H1 (cell line): ENCODE measurements at regions not wholly inside any gene's neighbourhood (a gene's known extent, or its start where the extent isn't known, plus 50 kb on each side); places are given as distances from the start of the nearest gene placed in this dataset.

Experiments
- CTCF ChIA-PET: fragments of 300-600 bp; sonication (Branson Sonifier 250); formaldehyde crosslinking; loops from one replicate; lab custom pipeline; 2021; ENCODE audit not compliant: partially characterized antibody; lab: Charles Lee
- POLR2A ChIA-PET: fragments of 300-600 bp; sonication (Branson Sonifier 250); formaldehyde crosslinking; loops from one replicate; lab custom pipeline; 2021; ENCODE audit warnings: inconsistent platforms; ENCODE audit not compliant: partially characterized antibody; lab: Charles Lee
- DNase-seq, 2 experiments: peaks; one replicate each; pipeline versions ENCODE4 v3.0.0 to v3.0.0-alpha.2; 2010 to 2022; ENCODE audit warnings: low spot score in 2 of 2, low read depth in 1 of 2, mixed read lengths in 1 of 2
- FAIRE-seq: peaks from 2 replicates; lab custom pipeline; 2011; peaks lifted over from hg19 to GRCh38; lab: Jason Lieb, UNC
- H2AFZ ChIP-seq: 2 replicates; pipeline ENCODE4 v1.8.1; 2012; ENCODE audit warnings: low read length, inconsistent platforms
- H2AK5ac ChIP-seq: 2 replicates; pipeline ENCODE4 v1.6.1; 2013; ENCODE audit warnings: low read depth, low read length
- H2BK120ac ChIP-seq: replicated peaks from 2 replicates; pipeline ENCODE3; 2013; ENCODE audit warnings: low read depth, low read length, inconsistent platforms
- H2BK12ac ChIP-seq: 2 replicates; pipeline ENCODE4 v1.6.1; 2013; ENCODE audit warnings: low read depth, low read length
- H2BK15ac ChIP-seq: 2 replicates; pipeline ENCODE4 v1.6.1; 2013; ENCODE audit warnings: low read length
- H2BK20ac ChIP-seq: 2 replicates; pipeline ENCODE4 v1.6.1; 2013; ENCODE audit warnings: low read length
- H2BK5ac ChIP-seq: 2 replicates; pipeline ENCODE4 v1.6.1; 2013; ENCODE audit warnings: low read depth, low read length
- H3K14ac ChIP-seq: 2 replicates; pipeline ENCODE4 v1.6.1; 2013; ENCODE audit warnings: inconsistent platforms; ENCODE audit not compliant: insufficient read length
- H3K18ac ChIP-seq: 2 replicates; pipeline ENCODE4 v1.6.1; 2013; ENCODE audit warnings: low read length; ENCODE audit errors: extremely low read depth
- H3K23ac ChIP-seq: 2 replicates; pipeline ENCODE4 v1.6.1; 2013; ENCODE audit warnings: inconsistent platforms; ENCODE audit not compliant: insufficient read length
- H3K23me2 ChIP-seq: 2 replicates; pipeline ENCODE4 v1.6.1; 2013; ENCODE audit warnings: low read depth, low read length
- H3K27ac ChIP-seq: 2 replicates; pipeline ENCODE4 v1.6.1; 2011; ENCODE audit warnings: low read depth, low read length, inconsistent platforms
- H3K27me3 ChIP-seq, 4 experiments: replicated peaks in 1 of 4; 1 replicate in 1 of 4; 2 replicates in 3 of 4; pipeline versions ENCODE4 v1.6.1 to v1.8.1; 2011 to 2013; ENCODE audit warnings: low read length in 3 of 4, mild to moderate bottlenecking in 3 of 4, inconsistent platforms in 2 of 4, mixed read lengths in 2 of 4, moderate library complexity in 1 of 4; ENCODE audit not compliant: control insufficient read depth in 3 of 4, insufficient read depth in 3 of 4; ENCODE audit errors: extremely low read depth in 1 of 4
- H3K36me3 ChIP-seq, 4 experiments: 2 replicates each; pipeline versions ENCODE4 v1.6.1 to v1.8.1; 2011 to 2013; ENCODE audit warnings: mild to moderate bottlenecking in 4 of 4, low read length in 3 of 4, moderate library complexity in 2 of 4, control low read depth in 1 of 4, inconsistent platforms in 1 of 4; ENCODE audit not compliant: insufficient read depth in 4 of 4, control insufficient read depth in 2 of 4
- H3K4ac ChIP-seq: replicated peaks from 2 replicates; pipeline ENCODE3; 2013; ENCODE audit warnings: low read length, low read depth, mixed read lengths, inconsistent platforms; ENCODE audit not compliant: insufficient read length
- H3K4me1 ChIP-seq, 4 experiments: replicated peaks in 1 of 4; 1 replicate in 1 of 4; 2 replicates in 3 of 4; pipeline versions ENCODE4 v1.6.1 to v1.8.1; 2011 to 2013; ENCODE audit warnings: low read length in 3 of 4, inconsistent platforms in 2 of 4, mixed read lengths in 1 of 4; ENCODE audit not compliant: insufficient read depth in 4 of 4, control insufficient read depth in 3 of 4
- H3K4me2 ChIP-seq, 2 experiments: 2 replicates each; pipeline versions ENCODE4 v1.6.1 to v1.8.1; 2011 to 2013; ENCODE audit warnings: low read depth in 2 of 2, low read length in 2 of 2, control low read depth in 1 of 2, inconsistent platforms in 1 of 2, mild to moderate bottlenecking in 1 of 2; ENCODE audit not compliant: insufficient read depth in 1 of 2
- H3K4me3 ChIP-seq, 4 experiments: fragments of 200-600, 300-600 bp in 1 of 4; sonication (generic), shearing (Covaris generic), sonication (Bioruptor Twin) in 1 of 4; 2 replicates each; pipeline versions ENCODE4 v1.5.1 to v1.8.1; 2011 to 2016; ENCODE audit warnings: low read length in 4 of 4, low read depth in 3 of 4, control low read depth in 2 of 4, inconsistent platforms in 2 of 4, mild to moderate bottlenecking in 2 of 4, mixed read lengths in 1 of 4, moderate library complexity in 1 of 4; ENCODE audit not compliant: insufficient read depth in 2 of 4; ENCODE audit errors: extremely low read depth in 1 of 4
- H3K56ac ChIP-seq: replicated peaks from 2 replicates; pipeline ENCODE3; 2013; ENCODE audit warnings: low read depth, mild to moderate bottlenecking, mixed read lengths, low read length, inconsistent platforms; ENCODE audit not compliant: insufficient read length
- H3K79me1 ChIP-seq: 2 replicates; pipeline ENCODE4 v1.6.1; 2013; ENCODE audit warnings: low read depth, low read length, control low read depth
- H3K79me2 ChIP-seq, 2 experiments: 2 replicates each; pipeline versions ENCODE4 v1.6.1 to v1.8.1; 2012 to 2013; ENCODE audit warnings: low read length in 2 of 2, mild to moderate bottlenecking in 2 of 2, inconsistent platforms in 1 of 2; ENCODE audit not compliant: insufficient read depth in 2 of 2, control insufficient read depth in 1 of 2
- H3K9ac ChIP-seq, 4 experiments: replicated peaks in 1 of 4; 1 replicate in 1 of 4; 2 replicates in 3 of 4; pipeline versions ENCODE4 v1.6.1 to v1.8.1; 2011 to 2013; ENCODE audit warnings: low read depth in 3 of 4, low read length in 3 of 4, control low read depth in 2 of 4, mild to moderate bottlenecking in 2 of 4, moderate library complexity in 2 of 4, inconsistent platforms in 1 of 4; ENCODE audit errors: extremely low read depth in 1 of 4
- H3K9me3 ChIP-seq, 2 experiments: 2 replicates each; pipeline versions ENCODE4 v1.6.1 to v1.8.1; 2012 to 2013; ENCODE audit warnings: mild to moderate bottlenecking in 2 of 2, moderate library complexity in 2 of 2, control low read depth in 1 of 2, inconsistent platforms in 1 of 2, low read depth in 1 of 2, low read length in 1 of 2, mixed read lengths in 1 of 2; ENCODE audit not compliant: insufficient read depth in 2 of 2
- H4K20me1 ChIP-seq, 2 experiments: replicated peaks in 1 of 2; 2 replicates each; pipeline versions ENCODE3 to v1.8.1; 2011 to 2013; ENCODE audit warnings: inconsistent platforms in 2 of 2, low read length in 2 of 2, mild to moderate bottlenecking in 1 of 2; ENCODE audit not compliant: insufficient read depth in 2 of 2, control insufficient read depth in 1 of 2
- H4K5ac ChIP-seq: 2 replicates; pipeline ENCODE4 v1.6.1; 2013; ENCODE audit warnings: low read length, low read depth, mixed read lengths, inconsistent platforms; ENCODE audit not compliant: insufficient read length
- H4K8ac ChIP-seq: 2 replicates; pipeline ENCODE4 v1.8.0; 2013; ENCODE audit warnings: mild to moderate bottlenecking, moderate library complexity, low read length, inconsistent platforms; ENCODE audit not compliant: insufficient read depth; ENCODE audit errors: extremely low read depth
- H4K91ac ChIP-seq: replicated peaks from 2 replicates; pipeline ENCODE3; 2013; ENCODE audit warnings: low read length, mixed read lengths, inconsistent platforms; ENCODE audit not compliant: insufficient read length
- ATF2 ChIP-seq: IDR thresholded peaks from 2 replicates; pipeline ENCODE4 v1.6.1; 2012; ENCODE audit warnings: low read length, inconsistent platforms
- BCL11A ChIP-seq, 2 experiments: IDR thresholded peaks; one replicate each; pipeline ENCODE4 v1.6.1; 2011; ENCODE audit warnings: low read depth in 2 of 2, low read length in 2 of 2, mild to moderate bottlenecking in 2 of 2
- CEBPB ChIP-seq: IDR thresholded peaks from 2 replicates; pipeline ENCODE4 v1.6.1; 2012; ENCODE audit warnings: low read depth, low read length
- CTBP2 ChIP-seq: IDR thresholded peaks from 2 replicates; pipeline ENCODE4 v1.7.0; 2011; ENCODE audit warnings: borderline replicate concordance, mild to moderate bottlenecking, moderate library complexity, mixed read lengths, low read length; ENCODE audit not compliant: insufficient read depth, insufficient read length
- EGR1 ChIP-seq: IDR thresholded peaks from 2 replicates; pipeline ENCODE4 v1.6.1; 2011; ENCODE audit warnings: low read depth, low read length, borderline replicate concordance
- MAX ChIP-seq: IDR thresholded peaks from 2 replicates; pipeline ENCODE4 v1.6.1; 2012; ENCODE audit warnings: inconsistent platforms
- POLR2A ChIP-seq, 2 experiments: IDR thresholded peaks; 1 replicate in 1 of 2; 2 replicates in 1 of 2; pipeline ENCODE4 v1.6.1; 2011; ENCODE audit warnings: low read depth in 2 of 2, low read length in 2 of 2, mild to moderate bottlenecking in 2 of 2; ENCODE audit errors: control extremely low read depth in 1 of 2
- RAD21 ChIP-seq, 2 experiments: IDR thresholded peaks in 1 of 2; conservative IDR thresholded peaks in 1 of 2; 2 replicates each; pipeline ENCODE4 v1.6.1; 2011; ENCODE audit warnings: low read depth in 2 of 2, low read length in 2 of 2, improper control_type of control experiment in 1 of 2, inconsistent platforms in 1 of 2, mild to moderate bottlenecking in 1 of 2, moderate library complexity in 1 of 2
- RNF2 ChIP-seq: fragments of 200-900, 300-1000 bp; sonication (generic); IDR thresholded peaks from 2 replicates; pipeline ENCODE4 v1.7.1; 2016; ENCODE audit warnings: borderline replicate concordance, low read depth, mild to moderate bottlenecking, antibody characterized with exemption, low read length; ENCODE audit not compliant: poor library complexity, severe bottlenecking; ENCODE audit errors: missing control alignments
- SP4 ChIP-seq: IDR thresholded peaks from 2 replicates; pipeline ENCODE4 v1.6.1; 2012; ENCODE audit warnings: low read length, inconsistent platforms
- TEAD4 ChIP-seq: IDR thresholded peaks from 2 replicates; pipeline ENCODE4 v1.6.1; 2012; ENCODE audit warnings: low read depth, low read length, inconsistent platforms, mixed read lengths
- YY1 ChIP-seq: IDR thresholded peaks from 2 replicates; pipeline ENCODE4 v1.6.1; 2011; ENCODE audit warnings: low read depth, mild to moderate bottlenecking, low read length
- ZNF274 ChIP-seq: IDR thresholded peaks from 2 replicates; pipeline ENCODE4 v1.7.0; 2012; ENCODE audit warnings: low read length, borderline replicate concordance; ENCODE audit errors: extremely low read depth
- WGBS, 2 experiments: shearing (Covaris generic) in 1 of 2; methylation state at CpG; one replicate each; pipeline versions ENCODE4 v1.1.6 to v1.1.7; 2013 to 2015; ENCODE audit warnings: low lambda C conversion rate in 2 of 2, mixed read lengths in 2 of 2, inconsistent platforms in 1 of 2, low coverage in 1 of 2, missing lambda C conversion rate in 1 of 2; ENCODE audit not compliant: insufficient replicate concordance in 2 of 2, insufficient coverage in 1 of 2, insufficient read length in 1 of 2; ENCODE audit errors: extremely low coverage in 1 of 2, missing lambda C conversion rate in 1 of 2; 5-methylcytosine and 5-hydroxymethylcytosine counted together

- POLR2A ChIA-PET, result no interaction called here
- no peaks in the 10 kb centered on the region for H3K9me3 ChIP-seq
- TF ChIP-seq EGR1, result no peak
- no peak for TF ChIP-seq ATF2
- no peak for TF ChIP-seq CTBP2
- no peak for TF ChIP-seq CEBPB
- TF ChIP-seq RAD21 (IDR thresholded peaks at IDR 0.05 in 1 of 2, conservative IDR thresholded peaks at IDR 0.05 in 1 of 2; ENCODE audit: low read depth in 2 of 2, low read length in 2 of 2), result no peak
- TF ChIP-seq POLR2A (IDR thresholded peaks at IDR 0.05; ENCODE audit: control extremely low read depth in 1 of 2, low read depth in 2 of 2, low read length in 2 of 2), result no peak
- TF ChIP-seq BCL11A (IDR thresholded peaks at IDR 0.05; ENCODE audit: low read depth in 2 of 2, low read length in 2 of 2), result no peak
- no peak for TF ChIP-seq ZNF274
- TF ChIP-seq RNF2, result no peak
- no peak for TF ChIP-seq TEAD4
- TF ChIP-seq MAX, result no peak
- no peak for TF ChIP-seq YY1
- TF ChIP-seq SP4, result no peak
Observed at GRCh38 chr3:132980102-132980501, 58.1 kb upstream of the TMEM108 start.

More at GRCh38 chr3:132980102-132980501, 58.1 kb upstream of the TMEM108 start:
- Histone ChIP-seq H2BK120ac (no peak overlapping the region), H3K27ac (no peak overlapping the region), H2AK5ac (no peak overlapping the region), H2BK5ac (no peak overlapping the region), H3K79me1 (no peaks in the 10 kb centered on the region), H3K56ac (no peak overlapping the region), H4K20me1 (no peaks in the 10 kb centered on the region), H3K18ac (no peak overlapping the region), H3K79me2 (no peaks in the 10 kb centered on the region), H4K91ac (no peak overlapping the region), H2BK15ac (no peak overlapping the region), H2BK20ac (no peak overlapping the region), H3K14ac (no peak overlapping the region), H3K23me2 (no peaks in the 10 kb centered on the region), H4K5ac (no peak overlapping the region), H3K4me3 (no peak overlapping the region), H3K4me2 (no peak overlapping the region), H2BK12ac (no peak overlapping the region), H3K23ac (no peak overlapping the region), H3K27me3 (no peaks in the 10 kb centered on the region), H2AFZ (no peak overlapping the region), H4K8ac (no peak overlapping the region), H3K9ac (peak overlapping the region in 1 of 4 experiments; percentile 34; a peak in 1 of 7 replicates), H3K36me3 (no peaks in the 10 kb centered on the region), H3K4me1 (no peaks in the 10 kb centered on the region), H3K4ac (no peak overlapping the region)
- DNase-seq (no peak), FAIRE-seq (no peak)
- WGBS, 2 experiments, result 88% methylated on average over 2 of the region's 2 CpGs; no CpG with 5 or more reads in 1 of the 2 experiments
- CTCF ChIA-PET, result interaction anchor here (0.6 to 1.2 kb wide), 5 partner anchors 177 to 685 kb away, joined by 3 to 4 read pairs (median 3); no protein-coding TSS in a partner anchor
